CD8-positive, alpha-beta memory T cell (primary cell): ENCODE measurements at regions not wholly inside any gene's neighbourhood (a gene's known extent, or its start where the extent isn't known, plus 50 kb on each side); places are given as distances from the start of the nearest gene placed in this dataset.
"Not testable (repeated sequence)": the region's sequence is repeated elsewhere in the genome, so short reads cannot be mapped to it uniquely, and the experiment has no call there.

Source experiments
- CTCF ChIA-PET: fragments of 350-600 bp; sonication (Branson Sonifier 250); formaldehyde crosslinking; loops from one replicate; lab custom pipeline; 2021; ENCODE audit warnings: antibody characterized with exemption; lab: Charles Lee
- POLR2A ChIA-PET: fragments of 350-600 bp; sonication (Branson Sonifier 250); formaldehyde crosslinking; loops from one replicate; lab custom pipeline; 2021; ENCODE audit warnings: antibody characterized with exemption; lab: Charles Lee
- DNase-seq, 5 donors: peaks; one replicate each; pipeline versions ENCODE4 v3.0.0 to v3.0.0-alpha.2; 2020 to 2022; ENCODE audit warnings: mixed read lengths in 1 of 5
- H3K27ac ChIP-seq: one replicate; pipeline ENCODE4 v1.7.0; 2013; ENCODE audit warnings: low read depth, mild to moderate bottlenecking, low read length, moderate library complexity
- H3K27me3 ChIP-seq: 2 replicates; pipeline ENCODE4 v1.7.0; 2013; ENCODE audit warnings: low read length, mild to moderate bottlenecking; ENCODE audit not compliant: insufficient read depth, poor library complexity, severe bottlenecking
- H3K36me3 ChIP-seq: 2 replicates; pipeline ENCODE4 v1.7.0; 2013; ENCODE audit warnings: mild to moderate bottlenecking, low read length, moderate library complexity; ENCODE audit not compliant: insufficient read depth
- H3K4me1 ChIP-seq: 2 replicates; pipeline ENCODE4 v1.7.0; 2013; ENCODE audit warnings: mild to moderate bottlenecking, low read length, moderate library complexity; ENCODE audit not compliant: insufficient read depth
- H3K4me3 ChIP-seq: 2 replicates; pipeline ENCODE4 v1.7.0; 2013; ENCODE audit warnings: mild to moderate bottlenecking, low read length
- H3K9me3 ChIP-seq: 2 replicates; pipeline ENCODE4 v1.7.0; 2013; ENCODE audit warnings: mild to moderate bottlenecking, low read length
- H3K27ac Mint-ChIP-seq, 8 donors: one replicate each; pipeline ENCODE4 v1.8.0; 2020 to 2021; ENCODE audit warnings: mixed read lengths in 8 of 8, mild to moderate bottlenecking in 6 of 8, inconsistent platforms in 3 of 8, moderate library complexity in 3 of 8
- H3K27me3 Mint-ChIP-seq, 2 donors: one replicate each; pipeline ENCODE4 v1.8.0; 2020 to 2021; ENCODE audit warnings: mixed read lengths in 2 of 2, mild to moderate bottlenecking in 1 of 2, moderate library complexity in 1 of 2
- H3K36me3 Mint-ChIP-seq, 3 donors: one replicate each; pipeline ENCODE4 v1.8.0; 2020 to 2021; ENCODE audit warnings: mixed read lengths in 3 of 3, inconsistent platforms in 1 of 3, mild to moderate bottlenecking in 1 of 3
- H3K4me1 Mint-ChIP-seq, 3 donors: one replicate each; pipeline ENCODE4 v1.8.0; 2020 to 2021; ENCODE audit warnings: mixed read lengths in 3 of 3, inconsistent platforms in 1 of 3, mild to moderate bottlenecking in 1 of 3
- H3K4me3 Mint-ChIP-seq, 7 donors: one replicate each; pipeline ENCODE4 v1.8.0; 2020 to 2021; ENCODE audit warnings: mixed read lengths in 7 of 7, mild to moderate bottlenecking in 6 of 7, moderate library complexity in 4 of 7, inconsistent platforms in 2 of 7
- H3K9me3 Mint-ChIP-seq, 5 donors: one replicate each; pipeline ENCODE4 v1.8.0; 2020 to 2022; ENCODE audit warnings: mixed read lengths in 5 of 5, mild to moderate bottlenecking in 3 of 5, moderate library complexity in 2 of 5, inconsistent platforms in 1 of 5

- POLR2A ChIA-PET, result no interaction called here
- no peaks in the 10 kb centered on the region for H3K36me3 ChIP-seq
- H3K9me3 ChIP-seq, result no peaks in the 10 kb centered on the region
- no peak overlapping the region for H3K4me3 ChIP-seq
- Mint-ChIP-seq H3K4me1 (no peaks in the 10 kb centered on the region), H3K27me3 (no peaks in the 10 kb centered on the region), H3K36me3 (no peaks in the 10 kb centered on the region), H3K27ac (peak overlapping the region in 1 of 8 donors; percentile 68), H3K9me3 (peaks cover 0 to 6% (median 5%) of the 10 kb centered on the region in 5 donors), H3K4me3 (no peak overlapping the region)
- CTCF ChIA-PET, result no interaction called here
- H3K27me3 ChIP-seq, result no peaks in the 10 kb centered on the region
- DNase-seq, result no peak
- H3K4me1 ChIP-seq, result no peaks in the 10 kb centered on the region
- no peak overlapping the region for H3K27ac ChIP-seq
These were observed 382.6 kb upstream of the GOT2 start for GRCh38 chr16:59116744-59117143.

- no peak overlapping the region for H3K27ac Mint-ChIP-seq
- H3K4me1 Mint-ChIP-seq, result no peaks in the 10 kb centered on the region
- H3K9me3 Mint-ChIP-seq, result peaks cover 0 to 13% (median 7%) of the 10 kb centered on the region in 5 donors
- POLR2A ChIA-PET, result no interaction called here
- Histone ChIP-seq H3K36me3 (no peaks in the 10 kb centered on the region), H3K27ac (no peak overlapping the region), H3K9me3 (no peaks in the 10 kb centered on the region), H3K4me3 (no peak overlapping the region), H3K4me1 (no peaks in the 10 kb centered on the region), H3K27me3 (no peaks in the 10 kb centered on the region)
- DNase-seq, result no peak
- no peaks in the 10 kb centered on the region for H3K27me3 Mint-ChIP-seq
- no peak overlapping the region for H3K4me3 Mint-ChIP-seq
- H3K36me3 Mint-ChIP-seq, result no peaks in the 10 kb centered on the region
- CTCF ChIA-PET, result no interaction called here
These were observed 380.7 kb upstream of the GOT2 start for GRCh38 chr16:59114790-59115189.

- Histone ChIP-seq H3K4me3 (no peak overlapping the region), H3K9me3 (no peaks in the 10 kb centered on the region), H3K36me3 (no peaks in the 10 kb centered on the region), H3K27me3 (no peaks in the 10 kb centered on the region), H3K4me1 (no peaks in the 10 kb centered on the region), H3K27ac (no peak overlapping the region)
- peaks cover 0 to 21% (median 7%) of the 10 kb centered on the region in 5 donors for H3K9me3 Mint-ChIP-seq
- no peaks in the 10 kb centered on the region for H3K36me3 Mint-ChIP-seq
- H3K4me1 Mint-ChIP-seq, result no peaks in the 10 kb centered on the region
- H3K27me3 Mint-ChIP-seq, result no peaks in the 10 kb centered on the region
- H3K4me3 Mint-ChIP-seq, result no peak overlapping the region
- ChIA-PET CTCF (no interaction called here), POLR2A (no interaction called here)
- H3K27ac Mint-ChIP-seq, result no peak overlapping the region
- DNase-seq, result no peak
These were observed 379.0 kb upstream of the GOT2 start for GRCh38 chr16:59113004-59113670.

GRCh38 chr16:59111280-59111679 is 377.2 kb upstream of the GOT2 start:
- Mint-ChIP-seq H3K4me3 (no peak overlapping the region), H3K36me3 (no peaks in the 10 kb centered on the region), H3K9me3 (peaks cover 0 to 23% (median 4%) of the 10 kb centered on the region in 5 donors), H3K4me1 (no peaks in the 10 kb centered on the region), H3K27me3 (no peaks in the 10 kb centered on the region), H3K27ac (no peak overlapping the region)
- no peaks in the 10 kb centered on the region for H3K27me3 ChIP-seq
- ChIA-PET POLR2A (no interaction called here), CTCF (no interaction called here)
- H3K27ac ChIP-seq, result no peak overlapping the region
- H3K4me1 ChIP-seq, result no peaks in the 10 kb centered on the region
- H3K36me3 ChIP-seq, result no peaks in the 10 kb centered on the region
- H3K9me3 ChIP-seq, result no peaks in the 10 kb centered on the region
- DNase-seq, result no peak
- H3K4me3 ChIP-seq, result no peak overlapping the region

GRCh38 chr16:59108374-59108773 is 374.3 kb upstream of the GOT2 start:
- ChIA-PET CTCF (no interaction called here), POLR2A (no interaction called here)
- peaks cover 0 to 27% (median 4%) of the 10 kb centered on the region in 5 donors for H3K9me3 Mint-ChIP-seq
- H3K27ac ChIP-seq, result no peak overlapping the region
- no peaks in the 10 kb centered on the region for H3K27me3 Mint-ChIP-seq
- no peaks in the 10 kb centered on the region for H3K36me3 Mint-ChIP-seq
- H3K4me1 Mint-ChIP-seq, result no peaks in the 10 kb centered on the region
- no peaks in the 10 kb centered on the region for H3K4me1 ChIP-seq
- DNase-seq, result no peak
- H3K4me3 ChIP-seq, result no peak overlapping the region
- no peak overlapping the region for H3K27ac Mint-ChIP-seq
- no peaks in the 10 kb centered on the region for H3K27me3 ChIP-seq
- no peaks in the 10 kb centered on the region for H3K9me3 ChIP-seq
- no peak overlapping the region for H3K4me3 Mint-ChIP-seq
- H3K36me3 ChIP-seq, result no peaks in the 10 kb centered on the region

GRCh38 chr16:59096682-59097081 is 362.6 kb upstream of the GOT2 start:
- H3K27me3 ChIP-seq, H3K27me3 Mint-ChIP-seq, POLR2A ChIA-PET, H3K4me3 ChIP-seq, H3K27ac ChIP-seq, H3K4me3 Mint-ChIP-seq, DNase-seq, H3K36me3 Mint-ChIP-seq, H3K4me1 Mint-ChIP-seq, H3K27ac Mint-ChIP-seq, CTCF ChIA-PET, H3K9me3 ChIP-seq, H3K36me3 ChIP-seq, H3K4me1 ChIP-seq: not testable (repeated sequence)
- peaks cover 5 to 16% (median 9%) of the 10 kb centered on the region in 5 donors for H3K9me3 Mint-ChIP-seq

- no peaks in the 10 kb centered on the region for H3K27me3 ChIP-seq
- no peak overlapping the region for H3K27ac Mint-ChIP-seq
- H3K36me3 ChIP-seq, result no peaks in the 10 kb centered on the region
- no peak for DNase-seq
- ChIA-PET CTCF (no interaction called here), POLR2A (no interaction called here)
- H3K27me3 Mint-ChIP-seq, result peaks cover 0 to 2% of the 10 kb centered on the region in 2 donors
- H3K4me1 Mint-ChIP-seq, result no peaks in the 10 kb centered on the region
- H3K4me3 Mint-ChIP-seq, result no peak overlapping the region
- H3K4me3 ChIP-seq, result no peak overlapping the region
- H3K9me3 ChIP-seq, result no peaks in the 10 kb centered on the region
- H3K36me3 Mint-ChIP-seq, result peaks cover 0 to under 1% (median 0%) of the 10 kb centered on the region in 3 donors
- H3K27ac ChIP-seq, result no peak overlapping the region
- H3K9me3 Mint-ChIP-seq, result peaks cover 6 to 13% (median 9%) of the 10 kb centered on the region in 5 donors
- H3K4me1 ChIP-seq, result no peaks in the 10 kb centered on the region
These were observed 356.4 kb upstream of the GOT2 start for GRCh38 chr16:59090541-59090940.

- Mint-ChIP-seq H3K4me1 (no peaks in the 10 kb centered on the region), H3K27me3 (peaks cover 0 to 2% of the 10 kb centered on the region in 2 donors)
- CTCF ChIA-PET, result no interaction called here
These were observed 354.3 kb upstream of the GOT2 start for GRCh38 chr16:59088431-59088830.

More at GRCh38 chr16:59088431-59088830, 354.3 kb upstream of the GOT2 start:
- no peak overlapping the region for H3K4me3 Mint-ChIP-seq
- no peak overlapping the region for H3K27ac Mint-ChIP-seq
- peaks cover 3 to 13% (median 11%) of the 10 kb centered on the region in 5 donors for H3K9me3 Mint-ChIP-seq
- POLR2A ChIA-PET, result no interaction called here
- H3K36me3 Mint-ChIP-seq, result peaks cover 0 to 2% (median 0%) of the 10 kb centered on the region in 3 donors
- Histone ChIP-seq H3K27me3 (no peaks in the 10 kb centered on the region), H3K27ac (no peak overlapping the region), H3K4me1 (no peaks in the 10 kb centered on the region), H3K36me3 (no peaks in the 10 kb centered on the region), H3K9me3 (no peaks in the 10 kb centered on the region), H3K4me3 (no peak overlapping the region)
- DNase-seq, result no peak
